GM12892 (cell line): ENCODE measurements at regions not wholly inside any gene's neighbourhood (a gene's known extent, or its start where the extent isn't known, plus 50 kb on each side); places are given as distances from the start of the nearest gene placed in this dataset.
"Not testable (repeated sequence)": the region's sequence is repeated elsewhere in the genome, so short reads cannot be mapped to it uniquely, and the experiment has no call there.

Experiments
- POLR2A ChIP-seq: IDR thresholded peaks from 2 replicates; pipeline ENCODE4 v1.6.1; 2011; ENCODE audit warnings: low read depth, low read length, control low read depth
- POLR2AphosphoS5 ChIP-seq: IDR thresholded peaks from 2 replicates; pipeline ENCODE4 v1.6.1; 2011; ENCODE audit warnings: low read depth, low read length, control low read depth

- not testable (repeated sequence) for TF ChIP-seq POLR2AphosphoS5, POLR2A
These were observed 107.9 kb upstream of the FBXO28 start for GRCh38 chr1:224005973-224006372.
